ENCODE measurements at regions not wholly inside any gene's neighbourhood (a gene's known extent, or its start where the extent isn't known, plus 50 kb on each side); places are given as distances from the start of the nearest gene placed in this dataset.

GRCh38 chr3:145623349-145623748 lies 537.6 kb downstream of the PLOD2 start:
- TF ChIP-seq, protein P1, sequence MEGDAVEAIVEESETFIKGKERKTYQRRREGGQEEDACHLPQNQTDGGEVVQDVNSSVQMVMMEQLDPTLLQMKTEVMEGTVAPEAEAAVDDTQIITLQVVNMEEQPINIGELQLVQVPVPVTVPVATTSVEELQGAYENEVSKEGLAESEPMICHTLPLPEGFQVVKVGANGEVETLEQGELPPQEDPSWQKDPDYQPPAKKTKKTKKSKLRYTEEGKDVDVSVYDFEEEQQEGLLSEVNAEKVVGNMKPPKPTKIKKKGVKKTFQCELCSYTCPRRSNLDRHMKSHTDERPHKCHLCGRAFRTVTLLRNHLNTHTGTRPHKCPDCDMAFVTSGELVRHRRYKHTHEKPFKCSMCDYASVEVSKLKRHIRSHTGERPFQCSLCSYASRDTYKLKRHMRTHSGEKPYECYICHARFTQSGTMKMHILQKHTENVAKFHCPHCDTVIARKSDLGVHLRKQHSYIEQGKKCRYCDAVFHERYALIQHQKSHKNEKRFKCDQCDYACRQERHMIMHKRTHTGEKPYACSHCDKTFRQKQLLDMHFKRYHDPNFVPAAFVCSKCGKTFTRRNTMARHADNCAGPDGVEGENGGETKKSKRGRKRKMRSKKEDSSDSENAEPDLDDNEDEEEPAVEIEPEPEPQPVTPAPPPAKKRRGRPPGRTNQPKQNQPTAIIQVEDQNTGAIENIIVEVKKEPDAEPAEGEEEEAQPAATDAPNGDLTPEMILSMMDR (IDR thresholded peaks at IDR 0.05), result no peak
- TF ChIP-seq POLR2A (IDR thresholded peaks at IDR 0.05), result no peak
